ENCODE measurements at regions not wholly inside any gene's neighbourhood (a gene's known extent, or its start where the extent isn't known, plus 50 kb on each side); places are given as distances from the start of the nearest gene placed in this dataset.
"Not testable (repeated sequence)": the region's sequence is repeated elsewhere in the genome, so short reads cannot be mapped to it uniquely, and the experiment has no call there.

DNA sequence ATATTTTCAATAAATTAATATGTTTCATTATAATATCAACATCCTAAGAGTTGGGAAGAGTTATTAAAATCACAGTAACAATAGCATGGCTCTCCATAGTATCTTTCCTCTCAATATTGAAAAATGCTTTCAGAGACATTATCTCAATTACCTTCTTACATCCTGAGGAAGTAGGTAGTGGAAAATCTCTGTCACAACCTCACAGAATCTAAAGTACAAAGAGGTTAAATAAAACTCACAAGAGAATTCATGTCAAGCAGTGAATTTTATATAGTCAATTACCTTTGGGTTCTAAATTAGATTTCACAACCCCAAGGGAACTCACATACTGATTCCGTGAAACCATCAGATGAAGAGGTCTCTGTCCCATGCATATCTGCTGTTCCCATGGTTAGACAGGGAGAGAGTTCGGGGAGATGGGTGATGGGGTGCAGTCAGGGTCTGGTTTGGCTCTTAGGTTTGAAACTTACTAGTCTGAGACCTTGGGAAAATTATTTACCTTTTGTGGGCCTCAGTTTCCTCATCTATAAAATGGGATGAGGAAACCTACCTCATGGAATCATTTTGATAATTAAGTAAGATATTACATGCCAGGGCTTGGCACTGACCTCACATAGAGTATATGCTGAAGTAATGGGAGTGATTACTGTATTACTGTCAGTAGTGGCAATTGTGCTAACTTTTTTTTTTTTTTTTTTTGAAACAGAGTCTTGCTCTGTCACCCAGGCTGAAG, 74.0 kb upstream of the SNX9 start:
- H3K4me3 ChIP-seq (replicated peaks; ENCODE audit: low read depth, low read length): no peak overlapping the region
- TF ChIP-seq, protein P1, sequence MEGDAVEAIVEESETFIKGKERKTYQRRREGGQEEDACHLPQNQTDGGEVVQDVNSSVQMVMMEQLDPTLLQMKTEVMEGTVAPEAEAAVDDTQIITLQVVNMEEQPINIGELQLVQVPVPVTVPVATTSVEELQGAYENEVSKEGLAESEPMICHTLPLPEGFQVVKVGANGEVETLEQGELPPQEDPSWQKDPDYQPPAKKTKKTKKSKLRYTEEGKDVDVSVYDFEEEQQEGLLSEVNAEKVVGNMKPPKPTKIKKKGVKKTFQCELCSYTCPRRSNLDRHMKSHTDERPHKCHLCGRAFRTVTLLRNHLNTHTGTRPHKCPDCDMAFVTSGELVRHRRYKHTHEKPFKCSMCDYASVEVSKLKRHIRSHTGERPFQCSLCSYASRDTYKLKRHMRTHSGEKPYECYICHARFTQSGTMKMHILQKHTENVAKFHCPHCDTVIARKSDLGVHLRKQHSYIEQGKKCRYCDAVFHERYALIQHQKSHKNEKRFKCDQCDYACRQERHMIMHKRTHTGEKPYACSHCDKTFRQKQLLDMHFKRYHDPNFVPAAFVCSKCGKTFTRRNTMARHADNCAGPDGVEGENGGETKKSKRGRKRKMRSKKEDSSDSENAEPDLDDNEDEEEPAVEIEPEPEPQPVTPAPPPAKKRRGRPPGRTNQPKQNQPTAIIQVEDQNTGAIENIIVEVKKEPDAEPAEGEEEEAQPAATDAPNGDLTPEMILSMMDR (IDR thresholded peaks at IDR 0.05; ENCODE audit: insufficient read depth, low read length, poor library complexity, severe bottlenecking): no peak
- no peaks in the 10 kb centered on the region for H3K36me3 ChIP-seq (ENCODE audit: control insufficient read depth, insufficient read depth, low read length)
- H3K27me3 ChIP-seq (replicated peaks; ENCODE audit: control insufficient read depth, insufficient read depth, low read length): no peaks in the 10 kb centered on the region
- DNase-seq (ENCODE audit: extremely low read depth, insufficient read length): no peak

DNA sequence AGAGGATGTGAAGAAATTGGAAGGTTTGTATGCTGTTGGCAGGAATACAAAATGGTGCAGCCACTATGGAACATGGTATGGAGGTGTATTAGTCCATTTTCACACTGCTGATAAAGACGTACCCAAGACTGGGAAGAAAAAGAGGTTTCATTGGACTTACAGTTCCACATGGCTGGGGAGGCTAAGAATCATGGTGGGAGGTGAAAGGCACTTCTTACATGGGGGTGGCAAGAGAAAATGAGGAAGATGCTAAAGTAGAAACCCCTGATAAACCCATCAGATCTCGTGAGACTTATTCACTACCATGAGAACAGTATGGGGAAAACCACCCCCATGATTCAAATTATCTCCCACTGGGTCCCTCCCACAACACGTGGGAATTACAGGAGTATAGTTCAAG, 72.1 kb upstream of the SNX9 start:
- DNase-seq (ENCODE audit: extremely low read depth, insufficient read length); H3K27me3 ChIP-seq (replicated peaks; ENCODE audit: control insufficient read depth, insufficient read depth, low read length); H3K4me3 ChIP-seq (replicated peaks; ENCODE audit: low read depth, low read length); H3K36me3 ChIP-seq (ENCODE audit: control insufficient read depth, insufficient read depth, low read length): not testable (repeated sequence)

DNA sequence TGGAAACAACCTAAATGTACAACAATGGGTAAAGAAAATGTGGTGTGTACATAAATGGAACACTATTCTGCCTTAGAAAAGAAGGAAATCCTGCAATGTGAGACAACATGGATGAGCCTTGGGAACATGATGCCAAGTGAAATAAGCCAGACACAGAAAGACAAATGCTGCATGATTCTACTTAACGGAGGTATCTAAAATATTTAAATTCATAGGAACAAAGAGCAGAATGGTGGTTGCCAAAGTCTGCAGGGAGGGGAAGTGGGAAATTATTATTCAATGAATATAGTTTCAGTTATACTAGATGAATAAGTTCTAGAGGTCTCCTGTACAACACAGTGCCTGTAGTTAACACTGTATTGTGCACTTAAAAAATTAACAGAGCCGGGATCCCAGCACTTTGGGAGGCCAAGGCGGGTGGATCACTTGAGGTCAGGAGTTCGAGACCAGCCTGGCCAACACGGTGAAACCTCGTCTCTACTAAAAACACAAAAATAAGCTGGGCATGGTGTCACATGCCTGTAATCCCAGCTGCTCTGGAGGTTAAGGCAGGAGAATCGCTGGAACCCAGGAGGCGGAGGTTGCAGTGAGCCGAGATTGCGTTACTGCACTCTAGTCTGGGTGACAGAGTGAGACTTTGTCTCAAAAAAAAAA, 71.4 kb upstream of the SNX9 start:
- no peak overlapping the region for H3K4me3 ChIP-seq (replicated peaks; ENCODE audit: low read depth, low read length)
- no peaks in the 10 kb centered on the region; the same call in none of the 2 replicates for H3K27me3 ChIP-seq (replicated peaks; ENCODE audit: control insufficient read depth, insufficient read depth, low read length)
- no peak for DNase-seq (ENCODE audit: extremely low read depth, insufficient read length)
- TF ChIP-seq, protein P1 (IDR thresholded peaks at IDR 0.05; ENCODE audit: insufficient read depth, low read length, poor library complexity, severe bottlenecking): no peak
- H3K36me3 ChIP-seq (ENCODE audit: control insufficient read depth, insufficient read depth, low read length): no peaks in the 10 kb centered on the region

DNA sequence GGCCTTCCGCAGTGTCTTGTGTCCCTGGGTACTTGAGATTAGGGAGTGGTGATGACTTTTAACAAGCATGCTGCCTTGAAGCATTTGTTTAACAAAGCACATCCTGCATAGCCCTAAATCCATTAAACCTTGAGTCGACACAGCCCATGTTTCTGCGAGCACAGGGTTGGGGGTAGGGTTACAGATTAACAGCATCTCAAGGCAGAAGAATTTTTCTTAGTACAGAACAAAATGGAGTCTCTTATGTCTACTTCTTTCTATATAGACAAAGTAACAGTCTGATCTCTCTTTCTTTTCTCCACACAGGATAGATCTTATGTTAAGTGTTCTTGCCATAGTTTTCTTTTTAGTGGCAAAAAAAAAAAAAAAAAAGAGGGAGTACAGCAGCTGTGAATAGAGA, 70.2 kb upstream of the SNX9 start:
- not testable (repeated sequence) for H3K36me3 ChIP-seq (ENCODE audit: control insufficient read depth, insufficient read depth, low read length); DNase-seq (ENCODE audit: extremely low read depth, insufficient read length); H3K4me3 ChIP-seq (replicated peaks; ENCODE audit: low read depth, low read length); H3K27me3 ChIP-seq (replicated peaks; ENCODE audit: control insufficient read depth, insufficient read depth, low read length)

DNA sequence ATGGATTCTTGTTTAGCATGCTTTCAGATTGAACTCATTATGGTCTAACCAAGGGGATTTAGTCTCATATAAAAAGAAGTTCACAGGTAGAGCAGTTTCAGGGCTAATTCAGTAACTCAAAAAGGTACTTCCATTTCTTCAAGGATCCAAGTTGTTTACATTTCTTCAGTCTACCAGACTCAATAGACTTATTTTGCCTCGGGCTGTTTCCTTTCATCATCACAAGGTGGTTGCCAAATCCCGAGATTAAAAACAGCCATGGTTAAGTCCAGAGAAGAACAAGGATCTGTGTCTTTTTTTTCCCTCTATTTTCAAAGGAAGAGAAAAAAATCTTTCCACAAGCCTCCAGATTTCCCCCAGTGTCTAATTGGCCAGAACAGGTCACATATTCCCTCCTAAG, 69.8 kb upstream of the SNX9 start:
- Histone ChIP-seq H3K27me3 (replicated peaks; ENCODE audit: control insufficient read depth, insufficient read depth, low read length) (no peaks in the 10 kb centered on the region; the same call in none of the 2 replicates), H3K4me3 (replicated peaks; ENCODE audit: low read depth, low read length) (no peak overlapping the region), H3K36me3 (ENCODE audit: control insufficient read depth, insufficient read depth, low read length) (no peaks in the 10 kb centered on the region)
- TF ChIP-seq, protein P1 (IDR thresholded peaks at IDR 0.05; ENCODE audit: insufficient read depth, low read length, poor library complexity, severe bottlenecking): no peak
- no peak for DNase-seq (ENCODE audit: extremely low read depth, insufficient read length)

DNA sequence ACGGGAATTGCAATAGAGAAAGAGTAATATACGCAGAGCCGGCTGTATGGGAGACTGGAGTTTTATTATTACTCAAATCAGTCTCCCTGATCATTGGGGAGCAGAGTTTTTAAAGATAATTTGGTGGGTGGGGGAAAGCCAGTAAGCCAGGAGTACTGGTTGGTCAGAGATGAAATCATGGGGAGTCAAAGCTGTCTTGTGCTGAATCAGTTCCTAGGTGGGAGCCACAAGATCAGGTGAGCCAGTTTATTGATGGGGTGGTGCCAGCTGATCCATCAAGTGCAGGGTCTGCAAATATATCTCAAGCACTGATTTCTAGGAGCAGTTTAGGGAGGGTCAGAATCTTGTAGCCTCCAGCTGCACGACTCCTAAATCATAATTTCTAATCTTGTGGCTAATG, 69.2 kb upstream of the SNX9 start:
- H3K4me3 ChIP-seq (replicated peaks; ENCODE audit: low read depth, low read length); DNase-seq (ENCODE audit: extremely low read depth, insufficient read length); H3K27me3 ChIP-seq (replicated peaks; ENCODE audit: control insufficient read depth, insufficient read depth, low read length); H3K36me3 ChIP-seq (ENCODE audit: control insufficient read depth, insufficient read depth, low read length): not testable (repeated sequence)

DNA sequence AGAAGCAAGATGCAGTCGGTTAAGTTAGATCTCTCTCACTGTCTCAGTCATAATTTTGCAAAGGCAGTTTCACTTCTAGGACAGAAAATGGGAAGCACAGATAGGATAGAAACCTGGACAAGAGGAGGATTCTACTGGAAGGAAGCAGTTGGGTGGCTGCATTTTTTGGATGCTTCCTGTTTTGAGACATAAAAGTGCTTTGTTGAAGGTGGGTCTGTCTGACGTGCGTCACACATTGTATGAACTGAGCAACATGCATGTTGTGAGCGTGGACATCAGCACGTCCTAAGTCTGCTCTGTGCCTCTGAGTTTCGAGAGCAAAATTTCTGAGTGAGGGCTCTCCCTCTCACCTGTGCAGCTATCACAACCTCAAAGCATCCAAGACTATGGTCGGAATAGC, 68.7 kb upstream of the SNX9 start:
- no peak for DNase-seq (ENCODE audit: extremely low read depth, insufficient read length)
- no peaks in the 10 kb centered on the region; the same call in none of the 2 replicates for H3K27me3 ChIP-seq (replicated peaks; ENCODE audit: control insufficient read depth, insufficient read depth, low read length)
- TF ChIP-seq, protein P1 (IDR thresholded peaks at IDR 0.05; ENCODE audit: insufficient read depth, low read length, poor library complexity, severe bottlenecking): no peak
- no peak overlapping the region for H3K4me3 ChIP-seq (replicated peaks; ENCODE audit: low read depth, low read length)
- H3K36me3 ChIP-seq (ENCODE audit: control insufficient read depth, insufficient read depth, low read length): no peaks in the 10 kb centered on the region

All from GM06990 (cell line).